ENCODE measurements at regions not wholly inside any gene's neighbourhood (a gene's known extent, or its start where the extent isn't known, plus 50 kb on each side); places are given as distances from the start of the nearest gene placed in this dataset.

DNA sequence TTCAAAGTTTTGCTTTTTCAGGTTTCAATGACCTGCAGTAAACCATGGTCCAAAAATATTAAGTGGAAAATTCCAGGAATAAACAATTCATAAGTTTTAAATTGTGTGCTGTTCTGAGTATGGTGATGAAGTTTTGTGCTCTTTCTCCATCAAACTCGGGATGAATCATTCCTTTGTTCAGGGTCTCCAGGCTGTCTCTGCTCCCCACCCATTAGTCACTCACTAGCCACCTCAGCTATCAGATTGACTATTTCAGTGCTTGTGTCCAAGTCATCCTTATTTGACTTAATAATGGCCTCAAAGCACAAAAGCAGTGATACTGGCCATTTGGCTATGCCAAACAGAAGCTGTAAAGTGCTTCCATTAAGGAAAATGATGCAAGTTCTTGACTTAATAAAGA lies 1140.4 kb downstream of the EFNB2 start:
- Histone ChIP-seq H3K9me3 (no peaks in the 10 kb centered on the region), H3K27me3 (no peaks in the 10 kb centered on the region), H3K4me1 (no peaks in the 10 kb centered on the region), H3K36me3 (no peaks in the 10 kb centered on the region), H3K27ac (no peak overlapping the region), H3K4me3 (no peak overlapping the region)
- ATAC-seq (no peak), DNase-seq (no peak)
- intact Hi-C loops (cut with DNase I): no loop called here
- 76 to 84% methylated on average over 1 of the region's 1 CpG for WGBS, 2 donors
- no peak for TF ChIP-seq CTCF (IDR thresholded peaks at IDR 0.05)

- H3K36me3 ChIP-seq: no peaks in the 10 kb centered on the region
- H3K27me3 ChIP-seq: no peaks in the 10 kb centered on the region
- ATAC-seq (no peak), DNase-seq (no peak)
- no peaks in the 10 kb centered on the region for H3K4me1 ChIP-seq
- WGBS, 2 donors: 77 to 85% methylated on average over 2 of the region's 2 CpGs
- no peak overlapping the region for H3K27ac ChIP-seq
- no peak for TF ChIP-seq CTCF (IDR thresholded peaks at IDR 0.05)
- intact Hi-C loops (cut with DNase I): no loop called here
- H3K9me3 ChIP-seq: peaks cover 0 to 2% (median 0%) of the 10 kb centered on the region in 11 donors
- H3K4me3 ChIP-seq: no peak overlapping the region
Measured at GRCh38 chr13:105389373-105389772, 1146.1 kb downstream of the EFNB2 start.

DNA sequence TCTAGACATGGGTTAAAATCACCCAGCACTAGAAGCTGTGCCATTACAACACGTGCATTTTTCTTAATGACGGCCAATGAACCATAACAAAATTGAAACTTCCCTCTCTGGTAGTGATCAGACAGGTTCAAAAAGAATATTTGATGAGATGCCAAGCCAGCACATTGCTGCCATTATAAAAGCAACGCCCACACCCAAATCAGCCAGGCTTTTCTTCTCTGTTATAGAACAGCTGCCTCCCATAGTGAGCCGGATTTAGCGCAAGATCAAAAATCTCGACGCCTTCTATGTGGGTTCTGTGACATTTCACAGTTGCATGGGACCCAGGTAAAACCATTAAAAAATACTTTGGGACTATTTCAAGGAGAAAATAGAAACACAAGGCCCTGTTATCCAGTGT lies 1158.0 kb downstream of the EFNB2 start:
- 79 to 82% methylated on average over 7 of the region's 7 CpGs for WGBS, 2 donors

GRCh38 chr13:105370011-105370650 lies 1165.3 kb downstream of the EFNB2 start:
- H3K4me1 ChIP-seq: no peaks in the 10 kb centered on the region
- no peaks in the 10 kb centered on the region for H3K27me3 ChIP-seq
- intact Hi-C loops (cut with DNase I): no loop called here
- no peak for DNase-seq
- peaks cover 0 to 19% (median 0%) of the 10 kb centered on the region in 11 donors for H3K9me3 ChIP-seq
- no peak overlapping the region for H3K27ac ChIP-seq
- no peaks in the 10 kb centered on the region for H3K36me3 ChIP-seq
- 53 to 54% methylated on average over 2 of the region's 2 CpGs for WGBS, 2 donors
- H3K4me3 ChIP-seq: no peak overlapping the region
- ATAC-seq: no peak
- TF ChIP-seq CTCF (IDR thresholded peaks at IDR 0.05): no peak

More for the DNA sequence above, 1158.0 kb downstream of the EFNB2 start:
- ATAC-seq (no peak), DNase-seq (no peak)
- no peaks in the 10 kb centered on the region for H3K36me3 ChIP-seq
- no peak for TF ChIP-seq CTCF (IDR thresholded peaks at IDR 0.05)
- H3K27ac ChIP-seq: no peak overlapping the region
- no peak overlapping the region for H3K4me3 ChIP-seq
- H3K4me1 ChIP-seq: no peaks in the 10 kb centered on the region
- no peaks in the 10 kb centered on the region for H3K27me3 ChIP-seq
- H3K9me3 ChIP-seq: peaks cover 0 to 1% (median 0%) of the 10 kb centered on the region in 11 donors
- intact Hi-C loops (cut with DNase I): loop anchor here in 1 of 10 donors (5.0 kb wide), 1 partner anchor 1905 kb away; no protein-coding TSS in a partner anchor
